Nephron progenitor cell (in vitro differentiated cells): ENCODE measurements at regions not wholly inside any gene's neighbourhood (a gene's known extent, or its start where the extent isn't known, plus 50 kb on each side); places are given as distances from the start of the nearest gene placed in this dataset.

ENCODE experiments used
- DNase-seq: peaks from one replicate; pipeline ENCODE4 v3.0.0; 2021
- H3K27ac Mint-ChIP-seq: 2 replicates; pipeline ENCODE4 v1.8.0; 2021; ENCODE audit warnings: mild to moderate bottlenecking, moderate library complexity, mixed read lengths
- H3K27me3 Mint-ChIP-seq: 2 replicates; pipeline ENCODE4 v1.8.0; 2021; ENCODE audit warnings: mild to moderate bottlenecking, low read depth, mixed read lengths; ENCODE audit not compliant: poor library complexity
- H3K36me3 Mint-ChIP-seq: 2 replicates; pipeline ENCODE4 v1.8.0; 2021; ENCODE audit warnings: low read depth, mixed read lengths
- H3K4me1 Mint-ChIP-seq: 2 replicates; pipeline ENCODE4 v1.8.0; 2021; ENCODE audit warnings: mixed read lengths
- H3K4me3 Mint-ChIP-seq: 2 replicates; pipeline ENCODE4 v1.8.0; 2021; ENCODE audit warnings: mild to moderate bottlenecking, moderate library complexity, mixed read lengths
- H3K9me3 Mint-ChIP-seq: 2 replicates; pipeline ENCODE4 v1.8.0; 2021; ENCODE audit warnings: mild to moderate bottlenecking, moderate library complexity, mixed read lengths
- CTCF ChIP-seq: fragments of 200-600 bp; sonication (generic); IDR thresholded peaks from 2 replicates; pipeline ENCODE4 v1.5.0; 2021; ENCODE audit warnings: antibody characterized with exemption

GRCh38 chr2:236949089-236949905, 136.4 kb upstream of the COPS8 start:
- peaks cover 3% of the 10 kb centered on the region for H3K27me3 Mint-ChIP-seq
- H3K4me1 Mint-ChIP-seq: peaks cover 34% of the 10 kb centered on the region
- peaks cover 19% of the 10 kb centered on the region for H3K36me3 Mint-ChIP-seq
- H3K27ac Mint-ChIP-seq: no peak overlapping the region
- peaks cover 26% of the 10 kb centered on the region for H3K9me3 Mint-ChIP-seq
- DNase-seq: no peak
- TF ChIP-seq CTCF: no peak
- peak overlapping the region; percentile 28 for H3K4me3 Mint-ChIP-seq

GRCh38 chr2:236951830-236952475, 133.7 kb upstream of the COPS8 start:
- Mint-ChIP-seq H3K4me1 (peaks cover 44% of the 10 kb centered on the region), H3K27me3 (peaks cover 6% of the 10 kb centered on the region), H3K36me3 (peaks cover 19% of the 10 kb centered on the region), H3K9me3 (peaks cover 29% of the 10 kb centered on the region), H3K27ac (no peak overlapping the region), H3K4me3 (no peak overlapping the region)
- no peak for DNase-seq
- no peak for TF ChIP-seq CTCF

GRCh38 chr2:236954641-236955040, 131.0 kb upstream of the COPS8 start:
- peaks cover 34% of the 10 kb centered on the region for H3K4me1 Mint-ChIP-seq

GRCh38 chr2:236955521-236956030, 130.1 kb upstream of the COPS8 start:
- Mint-ChIP-seq H3K4me1 (peaks cover 31% of the 10 kb centered on the region), H3K4me3 (no peak overlapping the region), H3K27me3 (peaks cover 5% of the 10 kb centered on the region), H3K9me3 (peaks cover 29% of the 10 kb centered on the region), H3K27ac (peak overlapping the region; percentile 69), H3K36me3 (peaks cover 28% of the 10 kb centered on the region)
- no peak for DNase-seq
- TF ChIP-seq CTCF: no peak

More at GRCh38 chr2:236954641-236955040, 131.0 kb upstream of the COPS8 start:
- no peak for DNase-seq
- peaks cover 6% of the 10 kb centered on the region for H3K27me3 Mint-ChIP-seq
- H3K9me3 Mint-ChIP-seq: peaks cover 29% of the 10 kb centered on the region
- no peak overlapping the region for H3K27ac Mint-ChIP-seq
- no peak for TF ChIP-seq CTCF
- peaks cover 21% of the 10 kb centered on the region for H3K36me3 Mint-ChIP-seq
- H3K4me3 Mint-ChIP-seq: no peak overlapping the region

- peaks cover 26% of the 10 kb centered on the region for H3K9me3 Mint-ChIP-seq
- H3K4me3 Mint-ChIP-seq: no peak overlapping the region
- peaks cover 4% of the 10 kb centered on the region for H3K27me3 Mint-ChIP-seq
- no peak for TF ChIP-seq CTCF
- H3K27ac Mint-ChIP-seq: peak overlapping the region; percentile 69
- H3K4me1 Mint-ChIP-seq: peaks cover 31% of the 10 kb centered on the region
- no peak for DNase-seq
- H3K36me3 Mint-ChIP-seq: peaks cover 26% of the 10 kb centered on the region
Measured at GRCh38 chr2:236956031-236956618, 129.6 kb upstream of the COPS8 start.
